ENCODE measurements at regions not wholly inside any gene's neighbourhood (a gene's known extent, or its start where the extent isn't known, plus 50 kb on each side); places are given as distances from the start of the nearest gene placed in this dataset.
A peak's percentile ranks its signal among the peaks of the same experiment; 100 is the strongest.
"Not testable (repeated sequence)": the region's sequence is repeated elsewhere in the genome, so short reads cannot be mapped to it uniquely, and the experiment has no call there.

GRCh38 chr17:71441098-71441497 is 679.7 kb upstream of the SOX9 start:
- peak; percentile 82 for DNase-seq (ENCODE audit: low read depth)
- TF ChIP-seq, protein P1, sequence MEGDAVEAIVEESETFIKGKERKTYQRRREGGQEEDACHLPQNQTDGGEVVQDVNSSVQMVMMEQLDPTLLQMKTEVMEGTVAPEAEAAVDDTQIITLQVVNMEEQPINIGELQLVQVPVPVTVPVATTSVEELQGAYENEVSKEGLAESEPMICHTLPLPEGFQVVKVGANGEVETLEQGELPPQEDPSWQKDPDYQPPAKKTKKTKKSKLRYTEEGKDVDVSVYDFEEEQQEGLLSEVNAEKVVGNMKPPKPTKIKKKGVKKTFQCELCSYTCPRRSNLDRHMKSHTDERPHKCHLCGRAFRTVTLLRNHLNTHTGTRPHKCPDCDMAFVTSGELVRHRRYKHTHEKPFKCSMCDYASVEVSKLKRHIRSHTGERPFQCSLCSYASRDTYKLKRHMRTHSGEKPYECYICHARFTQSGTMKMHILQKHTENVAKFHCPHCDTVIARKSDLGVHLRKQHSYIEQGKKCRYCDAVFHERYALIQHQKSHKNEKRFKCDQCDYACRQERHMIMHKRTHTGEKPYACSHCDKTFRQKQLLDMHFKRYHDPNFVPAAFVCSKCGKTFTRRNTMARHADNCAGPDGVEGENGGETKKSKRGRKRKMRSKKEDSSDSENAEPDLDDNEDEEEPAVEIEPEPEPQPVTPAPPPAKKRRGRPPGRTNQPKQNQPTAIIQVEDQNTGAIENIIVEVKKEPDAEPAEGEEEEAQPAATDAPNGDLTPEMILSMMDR (conservative IDR thresholded peaks at IDR 0.05; ENCODE audit: low read depth, low read length): no peak
- no peak overlapping the region for H3K4me3 ChIP-seq (ENCODE audit: low read depth, low read length)

- no peak for DNase-seq (ENCODE audit: low read depth)
- TF ChIP-seq, protein P1 (conservative IDR thresholded peaks at IDR 0.05; ENCODE audit: low read depth, low read length): no peak
- H3K4me3 ChIP-seq (ENCODE audit: low read depth, low read length): no peak overlapping the region
Measured at GRCh38 chr17:71444078-71444477, 676.7 kb upstream of the SOX9 start.

- DNase-seq (ENCODE audit: low read depth): no peak
- TF ChIP-seq, protein P1 (conservative IDR thresholded peaks at IDR 0.05; ENCODE audit: low read depth, low read length): no peak
- no peak overlapping the region for H3K4me3 ChIP-seq (ENCODE audit: low read depth, low read length)
Measured at GRCh38 chr17:71446645-71447437, 674.0 kb upstream of the SOX9 start.

- no peak overlapping the region for H3K4me3 ChIP-seq (ENCODE audit: low read depth, low read length)
- DNase-seq (ENCODE audit: low read depth): no peak
- TF ChIP-seq, protein P1 (conservative IDR thresholded peaks at IDR 0.05; ENCODE audit: low read depth, low read length): no peak
Measured at GRCh38 chr17:71447644-71448043, 673.2 kb upstream of the SOX9 start.

GRCh38 chr17:71450657-71451056 is 670.2 kb upstream of the SOX9 start:
- not testable (repeated sequence) for DNase-seq (ENCODE audit: low read depth)

GRCh38 chr17:71453876-71454422 is 666.9 kb upstream of the SOX9 start:
- TF ChIP-seq, protein P1 (conservative IDR thresholded peaks at IDR 0.05; ENCODE audit: low read depth, low read length): no peak
- H3K4me3 ChIP-seq (ENCODE audit: low read depth, low read length): no peak overlapping the region
- DNase-seq (ENCODE audit: low read depth): no peak

More at GRCh38 chr17:71450657-71451056, 670.2 kb upstream of the SOX9 start:
- H3K4me3 ChIP-seq (ENCODE audit: low read depth, low read length): not testable (repeated sequence)

- no peak for DNase-seq (ENCODE audit: low read depth)
- no peak overlapping the region for H3K4me3 ChIP-seq (ENCODE audit: low read depth, low read length)
- TF ChIP-seq, protein P1 (conservative IDR thresholded peaks at IDR 0.05; ENCODE audit: low read depth, low read length): no peak
Measured at GRCh38 chr17:71455219-71455618, 665.6 kb upstream of the SOX9 start.
